ENCODE measurements at regions not wholly inside any gene's neighbourhood (a gene's known extent, or its start where the extent isn't known, plus 50 kb on each side); places are given as distances from the start of the nearest gene placed in this dataset.
"Not testable (repeated sequence)": the region's sequence is repeated elsewhere in the genome, so short reads cannot be mapped to it uniquely, and the experiment has no call there.

- FAIRE-seq (no peak), DNase-seq (ENCODE audit: low spot score in 2 of 2) (no peak)
Observed at GRCh38 chr2:180842461-180842860, 137.9 kb upstream of the UBE2E3 start.

GRCh38 chr2:180840641-180841040, 139.8 kb upstream of the UBE2E3 start:
- no peak for DNase-seq (ENCODE audit: low spot score in 2 of 2)
- no peak for FAIRE-seq

- DNase-seq (ENCODE audit: low spot score in 2 of 2) (no peak), FAIRE-seq (no peak)
Observed at GRCh38 chr2:180829836-180830235, 150.6 kb upstream of the UBE2E3 start.

- DNase-seq (ENCODE audit: low spot score in 2 of 2) (peak in 1 of 2 donors; percentile 5), FAIRE-seq (no peak)
Observed at GRCh38 chr2:180829261-180829660, 151.1 kb upstream of the UBE2E3 start.

- no peak for DNase-seq (ENCODE audit: low spot score in 2 of 2)
Observed at GRCh38 chr2:180828756-180829155, 151.6 kb upstream of the UBE2E3 start.

GRCh38 chr2:180823546-180824141, 156.8 kb upstream of the UBE2E3 start:
- DNase-seq (ENCODE audit: low spot score in 2 of 2) (no peak), FAIRE-seq (no peak)

More at GRCh38 chr2:180828756-180829155, 151.6 kb upstream of the UBE2E3 start:
- no peak for FAIRE-seq

- DNase-seq (ENCODE audit: low spot score in 2 of 2), result no peak
- no peak for FAIRE-seq
Observed at GRCh38 chr2:180819106-180819505, 161.3 kb upstream of the UBE2E3 start.

- DNase-seq (ENCODE audit: low spot score in 2 of 2); FAIRE-seq: not testable (repeated sequence)
Observed at GRCh38 chr2:180818700-180819099, 161.7 kb upstream of the UBE2E3 start.

- no peak for FAIRE-seq
- DNase-seq (ENCODE audit: low spot score in 2 of 2), result no peak
Observed at GRCh38 chr2:180799141-180799540, 181.3 kb upstream of the UBE2E3 start.

- no peak for DNase-seq (ENCODE audit: low spot score in 2 of 2)
- FAIRE-seq, result no peak
Observed at GRCh38 chr2:180790891-180791290, 189.5 kb upstream of the UBE2E3 start.

GRCh38 chr2:180787330-180787729, 193.1 kb upstream of the UBE2E3 start:
- DNase-seq (ENCODE audit: low spot score in 2 of 2) (no peak), FAIRE-seq (no peak)

GRCh38 chr2:180781276-180781675, 199.1 kb upstream of the UBE2E3 start:
- FAIRE-seq (no peak), DNase-seq (ENCODE audit: low spot score in 2 of 2) (no peak)

- DNase-seq (ENCODE audit: low spot score in 2 of 2), result no peak
Observed at GRCh38 chr2:180778291-180778690, 202.1 kb upstream of the UBE2E3 start.

GRCh38 chr2:180776921-180777320, 203.5 kb upstream of the UBE2E3 start:
- FAIRE-seq (no peak), DNase-seq (ENCODE audit: low spot score in 2 of 2) (no peak)

More at GRCh38 chr2:180778291-180778690, 202.1 kb upstream of the UBE2E3 start:
- no peak for FAIRE-seq

- DNase-seq (ENCODE audit: low spot score in 2 of 2) (no peak), FAIRE-seq (no peak)
Observed at GRCh38 chr2:180775711-180776110, 204.7 kb upstream of the UBE2E3 start.

GRCh38 chr2:180765316-180765715, 215.1 kb upstream of the UBE2E3 start:
- FAIRE-seq; DNase-seq (ENCODE audit: low spot score in 2 of 2): not testable (repeated sequence)

- DNase-seq (ENCODE audit: low spot score in 2 of 2), result no peak
- FAIRE-seq, result no peak
Observed at GRCh38 chr2:180763263-180763989, 217.0 kb upstream of the UBE2E3 start.

GRCh38 chr2:180761224-180761623, 219.2 kb upstream of the UBE2E3 start:
- FAIRE-seq (no peak), DNase-seq (ENCODE audit: low spot score in 2 of 2) (no peak)

GRCh38 chr2:180759631-180760030, 220.8 kb upstream of the UBE2E3 start:
- no peak for FAIRE-seq
- DNase-seq (ENCODE audit: low spot score in 2 of 2), result no peak

- no peak for DNase-seq (ENCODE audit: low spot score in 2 of 2)
- no peak for FAIRE-seq
Observed at GRCh38 chr2:180753809-180754761, 226.3 kb upstream of the UBE2E3 start.

- DNase-seq (ENCODE audit: low spot score in 2 of 2) (no peak), FAIRE-seq (no peak)
Observed at GRCh38 chr2:180751306-180751920, 229.0 kb upstream of the UBE2E3 start.
